ENCODE measurements at regions not wholly inside any gene's neighbourhood (a gene's known extent, or its start where the extent isn't known, plus 50 kb on each side); places are given as distances from the start of the nearest gene placed in this dataset.

DNA sequence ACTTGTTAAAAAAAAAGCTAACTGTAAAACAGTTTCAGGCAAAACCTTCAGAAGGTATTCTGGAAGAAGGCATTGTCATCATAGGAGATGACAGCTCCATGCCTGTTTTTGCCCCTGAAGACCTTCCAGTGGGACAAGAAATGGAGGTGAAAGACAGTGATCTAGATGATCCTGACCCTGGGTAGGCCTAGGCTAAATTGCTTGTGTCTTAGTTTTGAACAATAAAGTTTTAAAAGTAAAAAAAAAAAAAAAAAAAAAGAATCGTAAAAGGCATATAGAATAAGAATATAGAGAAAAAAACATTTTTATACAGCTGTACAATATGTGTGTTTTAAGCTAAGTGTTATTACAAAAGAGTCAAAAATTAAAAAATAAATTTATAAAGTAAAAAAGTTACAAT is 106.6 kb upstream of the PLXNA2 start:
- TF ChIP-seq SIN3A (IDR thresholded peaks at IDR 0.05; ENCODE audit: borderline replicate concordance, insufficient read depth, low read length): no peak
- TF ChIP-seq POLR2AphosphoS5 (IDR thresholded peaks at IDR 0.05; ENCODE audit: low read depth, low read length): no peak
- TF ChIP-seq TAF1 (IDR thresholded peaks at IDR 0.05; ENCODE audit: borderline replicate concordance, insufficient read depth, low read length): no peak
- TF ChIP-seq, protein P1, sequence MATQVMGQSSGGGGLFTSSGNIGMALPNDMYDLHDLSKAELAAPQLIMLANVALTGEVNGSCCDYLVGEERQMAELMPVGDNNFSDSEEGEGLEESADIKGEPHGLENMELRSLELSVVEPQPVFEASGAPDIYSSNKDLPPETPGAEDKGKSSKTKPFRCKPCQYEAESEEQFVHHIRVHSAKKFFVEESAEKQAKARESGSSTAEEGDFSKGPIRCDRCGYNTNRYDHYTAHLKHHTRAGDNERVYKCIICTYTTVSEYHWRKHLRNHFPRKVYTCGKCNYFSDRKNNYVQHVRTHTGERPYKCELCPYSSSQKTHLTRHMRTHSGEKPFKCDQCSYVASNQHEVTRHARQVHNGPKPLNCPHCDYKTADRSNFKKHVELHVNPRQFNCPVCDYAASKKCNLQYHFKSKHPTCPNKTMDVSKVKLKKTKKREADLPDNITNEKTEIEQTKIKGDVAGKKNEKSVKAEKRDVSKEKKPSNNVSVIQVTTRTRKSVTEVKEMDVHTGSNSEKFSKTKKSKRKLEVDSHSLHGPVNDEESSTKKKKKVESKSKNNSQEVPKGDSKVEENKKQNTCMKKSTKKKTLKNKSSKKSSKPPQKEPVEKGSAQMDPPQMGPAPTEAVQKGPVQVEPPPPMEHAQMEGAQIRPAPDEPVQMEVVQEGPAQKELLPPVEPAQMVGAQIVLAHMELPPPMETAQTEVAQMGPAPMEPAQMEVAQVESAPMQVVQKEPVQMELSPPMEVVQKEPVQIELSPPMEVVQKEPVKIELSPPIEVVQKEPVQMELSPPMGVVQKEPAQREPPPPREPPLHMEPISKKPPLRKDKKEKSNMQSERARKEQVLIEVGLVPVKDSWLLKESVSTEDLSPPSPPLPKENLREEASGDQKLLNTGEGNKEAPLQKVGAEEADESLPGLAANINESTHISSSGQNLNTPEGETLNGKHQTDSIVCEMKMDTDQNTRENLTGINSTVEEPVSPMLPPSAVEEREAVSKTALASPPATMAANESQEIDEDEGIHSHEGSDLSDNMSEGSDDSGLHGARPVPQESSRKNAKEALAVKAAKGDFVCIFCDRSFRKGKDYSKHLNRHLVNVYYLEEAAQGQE (IDR thresholded peaks at IDR 0.05; ENCODE audit: insufficient read depth in 1 of 2, low read depth in 2 of 2, low read length in 2 of 2): no peak
- no peak for TF ChIP-seq FOXP2 (optimal IDR thresholded peaks at IDR 0.05; ENCODE audit: borderline replicate concordance, extremely low read depth, extremely low read length, insufficient read depth)

DNA sequence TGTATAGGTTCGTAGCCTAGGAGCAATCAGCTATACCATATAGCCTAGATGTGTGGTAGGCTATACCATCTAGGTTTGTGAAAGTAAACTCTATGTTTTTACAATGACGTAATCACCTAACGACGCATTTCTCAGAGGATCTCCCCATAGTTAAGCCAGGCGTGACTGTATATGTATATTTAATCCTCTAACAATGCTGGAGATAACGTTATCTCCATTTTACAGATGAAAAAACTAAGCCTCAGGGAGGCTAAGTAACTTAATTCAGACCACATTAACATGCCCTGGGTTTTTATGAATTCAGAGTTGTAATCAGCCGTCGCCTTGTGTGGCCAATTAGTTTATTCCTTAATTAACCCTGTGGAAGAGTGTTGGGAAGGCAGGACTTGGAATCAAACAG is 107.7 kb upstream of the PLXNA2 start:
- no peak for TF ChIP-seq SIN3A (IDR thresholded peaks at IDR 0.05; ENCODE audit: borderline replicate concordance, insufficient read depth, low read length)
- TF ChIP-seq, protein P1 (IDR thresholded peaks at IDR 0.05; ENCODE audit: insufficient read depth in 1 of 2, low read depth in 2 of 2, low read length in 2 of 2): no peak
- no peak for TF ChIP-seq FOXP2 (optimal IDR thresholded peaks at IDR 0.05; ENCODE audit: borderline replicate concordance, extremely low read depth, extremely low read length, insufficient read depth)
- no peak for TF ChIP-seq POLR2AphosphoS5 (IDR thresholded peaks at IDR 0.05; ENCODE audit: low read depth, low read length)
- TF ChIP-seq TAF1 (IDR thresholded peaks at IDR 0.05; ENCODE audit: borderline replicate concordance, insufficient read depth, low read length): no peak

- TF ChIP-seq, protein P1 (IDR thresholded peaks at IDR 0.05; ENCODE audit: insufficient read depth in 1 of 2, low read depth in 2 of 2, low read length in 2 of 2): no peak
- TF ChIP-seq TAF1 (IDR thresholded peaks at IDR 0.05; ENCODE audit: borderline replicate concordance, insufficient read depth, low read length): no peak
- no peak for TF ChIP-seq FOXP2 (optimal IDR thresholded peaks at IDR 0.05; ENCODE audit: borderline replicate concordance, extremely low read depth, extremely low read length, insufficient read depth)
- no peak for TF ChIP-seq POLR2AphosphoS5 (IDR thresholded peaks at IDR 0.05; ENCODE audit: low read depth, low read length)
- no peak for TF ChIP-seq SIN3A (IDR thresholded peaks at IDR 0.05; ENCODE audit: borderline replicate concordance, insufficient read depth, low read length)
Measured at GRCh38 chr1:208357644-208358507, 113.7 kb upstream of the PLXNA2 start.

- no peak for TF ChIP-seq TAF1 (IDR thresholded peaks at IDR 0.05; ENCODE audit: borderline replicate concordance, insufficient read depth, low read length)
- no peak for TF ChIP-seq FOXP2 (optimal IDR thresholded peaks at IDR 0.05; ENCODE audit: borderline replicate concordance, extremely low read depth, extremely low read length, insufficient read depth)
- TF ChIP-seq SIN3A (IDR thresholded peaks at IDR 0.05; ENCODE audit: borderline replicate concordance, insufficient read depth, low read length): no peak
- TF ChIP-seq, protein P1 (IDR thresholded peaks at IDR 0.05; ENCODE audit: insufficient read depth in 1 of 2, low read depth in 2 of 2, low read length in 2 of 2): no peak
- no peak for TF ChIP-seq POLR2AphosphoS5 (IDR thresholded peaks at IDR 0.05; ENCODE audit: low read depth, low read length)
Measured at GRCh38 chr1:208358651-208359050, 114.5 kb upstream of the PLXNA2 start.

All from PFSK-1 (cell line).